ENCODE measurements at regions not wholly inside any gene's neighbourhood (a gene's known extent, or its start where the extent isn't known, plus 50 kb on each side); places are given as distances from the start of the nearest gene placed in this dataset.

GRCh38 chr12:67752226-67752732, 103.7 kb downstream of the DYRK2 start:
- Histone ChIP-seq H3K4me3 (ENCODE audit: low read depth, low read length) (no peak overlapping the region), H3K36me3 (ENCODE audit: control insufficient read depth, insufficient read depth, low read length) (no peaks in the 10 kb centered on the region; the same call in 1 of the 2 replicates), H3K27me3 (ENCODE audit: control insufficient read depth, insufficient read depth, low read length) (no peaks in the 10 kb centered on the region)
- TF ChIP-seq CTCF (IDR thresholded peaks at IDR 0.05; ENCODE audit: insufficient read depth, low read depth, low read length) = no peak
- DNase-seq (ENCODE audit: low read depth) = no peak
- ChIA-PET CTCF (no interaction called here), POLR2A (no interaction called here)

- ChIA-PET CTCF (no interaction called here), POLR2A (no interaction called here)
- Histone ChIP-seq H3K4me3 (ENCODE audit: low read depth, low read length) (no peak overlapping the region), H3K27me3 (ENCODE audit: control insufficient read depth, insufficient read depth, low read length) (no peaks in the 10 kb centered on the region), H3K36me3 (ENCODE audit: control insufficient read depth, insufficient read depth, low read length) (no peaks in the 10 kb centered on the region; the same call in 1 of the 2 replicates)
- TF ChIP-seq CTCF (IDR thresholded peaks at IDR 0.05; ENCODE audit: insufficient read depth, low read depth, low read length) = no peak
- no peak for DNase-seq (ENCODE audit: low read depth)
These were observed 106.6 kb downstream of the DYRK2 start for GRCh38 chr12:67754933-67755697.

- no peaks in the 10 kb centered on the region for H3K27me3 ChIP-seq (ENCODE audit: control insufficient read depth, insufficient read depth, low read length)
- TF ChIP-seq CTCF (IDR thresholded peaks at IDR 0.05; ENCODE audit: insufficient read depth, low read depth, low read length) = no peak
- POLR2A ChIA-PET = no interaction called here
- DNase-seq (ENCODE audit: low read depth) = no peak
- CTCF ChIA-PET = no interaction called here
- H3K36me3 ChIP-seq (ENCODE audit: control insufficient read depth, insufficient read depth, low read length) = no peaks in the 10 kb centered on the region
- H3K4me3 ChIP-seq (ENCODE audit: low read depth, low read length) = no peak overlapping the region
These were observed 109.1 kb downstream of the DYRK2 start for GRCh38 chr12:67757651-67758050.

- CTCF ChIA-PET = no interaction called here
- no peak for TF ChIP-seq CTCF (IDR thresholded peaks at IDR 0.05; ENCODE audit: insufficient read depth, low read depth, low read length)
- Histone ChIP-seq H3K27me3 (ENCODE audit: control insufficient read depth, insufficient read depth, low read length) (no peaks in the 10 kb centered on the region), H3K4me3 (ENCODE audit: low read depth, low read length) (no peak overlapping the region), H3K36me3 (ENCODE audit: control insufficient read depth, insufficient read depth, low read length) (no peaks in the 10 kb centered on the region)
- DNase-seq (ENCODE audit: low read depth) = no peak
- POLR2A ChIA-PET = no interaction called here
These were observed 109.6 kb downstream of the DYRK2 start for GRCh38 chr12:67758119-67758518.

GRCh38 chr12:67758521-67758920, 110.0 kb downstream of the DYRK2 start:
- CTCF ChIA-PET = no interaction called here
- Histone ChIP-seq H3K27me3 (ENCODE audit: control insufficient read depth, insufficient read depth, low read length) (no peaks in the 10 kb centered on the region), H3K4me3 (ENCODE audit: low read depth, low read length) (no peak overlapping the region), H3K36me3 (ENCODE audit: control insufficient read depth, insufficient read depth, low read length) (no peaks in the 10 kb centered on the region)
- no peak for TF ChIP-seq CTCF (IDR thresholded peaks at IDR 0.05; ENCODE audit: insufficient read depth, low read depth, low read length)
- POLR2A ChIA-PET = no interaction called here
- DNase-seq (ENCODE audit: low read depth) = no peak

Data from BJ (cell line).